Islet of Langerhans (tissue), 1 donor: ENCODE measurements at regions not wholly inside any gene's neighbourhood (a gene's known extent, or its start where the extent isn't known, plus 50 kb on each side); places are given as distances from the start of the nearest gene placed in this dataset.
A peak's percentile ranks its signal among the peaks of the same experiment; 100 is the strongest.
"Not testable (repeated sequence)": the region's sequence is repeated elsewhere in the genome, so short reads cannot be mapped to it uniquely, and the experiment has no call there.

ENCODE experiments used
- FAIRE-seq: peaks from one replicate; lab custom pipeline; 2011; peaks lifted over from hg19 to GRCh38; lab: Jason Lieb, UNC

- FAIRE-seq = no peak
Measured at GRCh38 chr1:177710696-177711620, 258.9 kb downstream of the SEC16B start.

DNA sequence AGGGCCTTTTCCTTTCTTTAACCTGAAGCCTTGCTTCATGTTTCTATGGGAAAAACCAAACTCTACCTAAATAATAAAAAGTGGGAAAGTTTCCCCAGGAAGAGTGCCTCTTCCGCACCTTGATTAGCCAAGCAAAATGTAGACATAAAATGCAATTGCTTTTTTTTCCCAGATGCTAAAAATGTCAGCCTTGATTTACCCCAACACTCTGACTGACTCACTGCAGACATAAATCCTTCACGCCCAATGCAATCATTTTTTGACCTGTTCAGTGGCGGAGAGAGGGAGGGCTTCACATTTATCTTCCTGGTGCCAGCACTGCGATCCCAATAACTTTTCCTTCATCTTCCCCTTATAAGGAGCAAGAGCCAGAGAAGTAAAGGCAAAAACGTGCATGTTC lies 261.5 kb downstream of the SEC16B start:
- FAIRE-seq = no peak

GRCh38 chr1:177706977-177707376 lies 262.9 kb downstream of the SEC16B start:
- FAIRE-seq = no peak

DNA sequence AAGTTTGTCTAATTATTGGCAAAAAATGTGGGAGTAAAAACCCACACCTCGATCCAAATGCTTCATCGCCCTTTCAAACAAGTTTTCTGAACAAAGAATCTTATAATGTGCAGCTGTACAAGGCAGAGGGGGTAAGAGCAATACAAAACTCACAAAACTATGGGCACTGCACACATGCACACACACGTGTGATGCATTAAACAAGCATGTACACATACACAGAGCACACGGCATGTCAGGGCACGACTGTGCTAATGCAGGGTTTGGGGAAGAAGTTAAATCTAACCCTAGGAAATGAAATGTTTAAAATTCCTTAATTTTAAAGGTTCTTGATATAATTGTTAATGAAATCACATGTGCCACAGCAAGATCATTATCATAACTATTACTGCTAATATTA lies 264.0 kb downstream of the SEC16B start:
- no peak for FAIRE-seq

GRCh38 chr1:177703888-177704446 lies 265.9 kb downstream of the SEC16B start:
- FAIRE-seq = no peak

GRCh38 chr1:177701654-177702353 lies 268.1 kb downstream of the SEC16B start:
- no peak for FAIRE-seq

GRCh38 chr1:177700856-177701255 lies 269.0 kb downstream of the SEC16B start:
- FAIRE-seq = no peak

DNA sequence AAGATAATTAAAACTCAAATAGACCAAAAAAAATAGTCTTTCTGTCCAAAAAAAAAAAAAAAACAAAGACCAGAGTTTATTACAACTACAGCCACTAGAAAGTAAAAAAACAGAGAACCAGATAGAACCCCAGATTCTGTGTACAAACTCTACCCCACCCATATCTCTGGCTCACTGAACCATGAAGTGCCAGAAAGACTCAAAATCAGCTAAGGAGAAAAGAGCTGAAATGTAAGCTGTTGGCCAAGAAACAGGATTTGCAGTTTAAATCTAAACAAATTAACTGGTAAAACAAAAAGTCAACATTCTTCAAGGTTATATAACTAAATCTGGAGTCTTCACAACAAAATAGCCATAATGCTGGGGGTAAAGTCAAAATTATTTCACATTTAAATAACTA lies 278.9 kb downstream of the SEC16B start:
- no peak for FAIRE-seq

- FAIRE-seq = no peak
Measured at GRCh38 chr1:177687544-177687943, 282.3 kb downstream of the SEC16B start.

DNA sequence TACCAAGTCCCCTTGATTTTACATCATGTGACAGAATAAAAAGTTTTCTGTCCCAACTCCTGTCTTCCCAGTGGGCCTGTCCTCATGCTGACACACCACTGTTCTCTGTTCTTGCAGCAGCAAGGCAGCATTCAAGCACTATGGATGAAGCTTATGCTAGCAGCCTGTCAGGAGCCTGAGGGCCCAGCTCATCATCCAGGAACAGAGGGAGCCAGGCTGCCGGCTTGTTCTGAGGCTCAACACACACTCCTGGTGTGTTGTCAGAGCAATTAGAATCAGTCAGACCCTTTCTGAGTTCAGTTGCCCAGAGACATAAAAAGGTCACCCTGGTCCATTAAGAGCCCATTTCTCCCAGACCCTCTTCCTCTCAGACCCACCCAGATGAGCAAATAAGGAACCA lies 282.9 kb downstream of the SEC16B start:
- no peak for FAIRE-seq

DNA sequence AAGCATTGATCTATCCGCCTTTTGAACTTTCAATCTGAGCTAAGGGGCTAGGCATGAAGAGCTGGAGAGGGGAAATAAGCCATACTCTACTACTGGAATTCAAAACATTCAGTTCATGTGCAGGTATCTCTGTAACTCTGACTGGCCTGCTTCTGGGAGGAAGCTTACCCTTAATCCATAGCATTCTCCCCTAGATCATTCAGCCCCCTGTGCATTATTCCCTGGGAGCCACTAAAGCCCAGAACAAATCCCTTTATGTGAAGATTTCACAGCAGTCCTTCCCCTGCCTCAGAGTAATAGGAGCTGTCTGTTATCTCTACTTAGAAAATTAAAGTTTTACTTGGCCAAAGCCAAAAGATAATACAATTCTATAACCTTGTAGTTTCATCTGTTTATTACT lies 300.7 kb downstream of the SEC16B start:
- FAIRE-seq = no peak

GRCh38 chr1:177665935-177666334 lies 303.9 kb downstream of the SEC16B start:
- FAIRE-seq = no peak

- FAIRE-seq = not testable (repeated sequence)
Measured at GRCh38 chr1:177664742-177665141, 305.1 kb downstream of the SEC16B start.

DNA sequence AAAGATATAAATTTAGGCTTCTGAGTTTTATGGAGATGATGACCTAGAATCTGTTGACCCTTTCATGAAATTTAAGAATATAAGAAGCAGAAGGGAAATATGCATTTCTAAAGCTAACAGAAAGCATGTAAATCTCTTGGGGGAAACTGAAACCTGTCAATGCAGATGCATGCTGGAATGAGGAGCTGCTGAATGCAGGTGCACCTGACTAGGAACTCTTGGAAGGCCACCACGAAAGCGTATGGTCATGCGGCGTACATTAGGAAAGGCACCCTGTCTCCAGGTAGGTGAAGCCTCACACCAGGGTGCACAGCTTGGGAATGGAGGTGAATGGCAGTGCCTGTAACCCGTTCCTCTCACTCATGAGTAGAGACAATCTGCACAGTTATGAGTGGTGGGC lies 309.7 kb downstream of the SEC16B start:
- no peak for FAIRE-seq

- peak; percentile 94 for FAIRE-seq
Measured at GRCh38 chr1:177659281-177659680, 310.6 kb downstream of the SEC16B start.

DNA sequence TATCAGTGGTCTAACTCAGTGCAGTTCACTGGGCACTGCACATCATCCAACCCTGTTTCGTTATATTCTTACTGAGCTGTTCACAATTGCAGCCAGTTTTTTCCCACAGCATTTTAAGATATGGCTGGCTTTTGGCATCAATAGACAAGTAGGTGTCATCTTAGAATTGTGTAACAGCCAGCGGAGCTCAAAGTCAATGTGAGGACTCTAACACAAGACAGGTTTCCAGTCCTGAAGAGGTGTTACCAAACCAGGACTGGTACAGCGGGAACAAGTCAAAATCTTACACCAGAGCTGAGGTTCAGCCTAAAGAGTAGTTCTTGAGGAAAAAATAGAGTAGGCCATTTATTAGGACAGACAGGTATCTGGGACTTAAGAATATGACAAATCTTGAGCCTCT lies 313.3 kb downstream of the SEC16B start:
- FAIRE-seq = no peak

DNA sequence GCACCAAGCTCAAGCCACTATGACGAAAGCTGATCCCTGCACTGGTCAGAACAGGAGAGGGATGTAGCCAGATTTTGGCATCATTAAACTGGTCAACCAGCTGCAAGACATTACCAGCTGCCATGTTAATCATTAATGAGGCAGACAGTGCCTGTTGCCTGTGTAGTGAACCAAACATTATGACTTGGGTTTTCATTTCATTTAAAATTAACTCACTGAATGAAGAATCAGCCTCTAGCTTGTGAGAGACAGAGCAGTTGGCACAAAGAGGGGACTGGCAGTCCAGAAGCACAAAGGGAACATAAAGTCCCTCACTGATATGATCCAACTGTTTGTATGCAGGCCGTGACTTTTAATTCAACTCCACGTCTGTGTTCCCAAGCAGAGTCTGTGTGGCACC lies 318.9 kb downstream of the SEC16B start:
- peak; percentile 99 for FAIRE-seq

DNA sequence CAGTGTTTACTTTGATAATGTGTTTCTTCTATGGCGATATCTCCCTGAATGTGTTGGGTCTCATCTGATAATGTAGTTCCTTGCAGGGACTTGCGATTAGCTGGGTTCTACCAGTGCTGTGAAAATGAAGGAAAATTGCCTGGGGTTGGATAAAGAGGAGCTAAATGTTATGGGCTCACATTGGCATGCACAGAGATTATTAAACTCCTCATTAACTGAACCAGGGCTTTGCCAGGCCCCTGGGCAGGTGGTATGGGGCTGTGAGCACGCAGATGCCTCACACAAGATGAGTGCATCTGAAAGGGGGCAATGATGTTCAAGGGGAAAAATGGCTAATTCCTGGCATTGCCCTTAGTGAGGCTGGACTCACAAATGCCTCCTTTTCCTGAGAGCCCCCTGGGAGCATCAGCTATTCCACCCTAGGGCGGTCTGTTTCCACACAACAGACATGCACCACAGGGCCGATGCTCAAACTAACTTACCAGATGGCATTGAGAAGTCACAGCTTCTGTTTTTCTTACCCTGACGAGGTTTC lies 321.1 kb downstream of the SEC16B start:
- no peak for FAIRE-seq

GRCh38 chr1:177648138-177648537 lies 321.7 kb downstream of the SEC16B start:
- FAIRE-seq = no peak

- FAIRE-seq = no peak
Measured at GRCh38 chr1:177646757-177647730, 322.8 kb downstream of the SEC16B start.

DNA sequence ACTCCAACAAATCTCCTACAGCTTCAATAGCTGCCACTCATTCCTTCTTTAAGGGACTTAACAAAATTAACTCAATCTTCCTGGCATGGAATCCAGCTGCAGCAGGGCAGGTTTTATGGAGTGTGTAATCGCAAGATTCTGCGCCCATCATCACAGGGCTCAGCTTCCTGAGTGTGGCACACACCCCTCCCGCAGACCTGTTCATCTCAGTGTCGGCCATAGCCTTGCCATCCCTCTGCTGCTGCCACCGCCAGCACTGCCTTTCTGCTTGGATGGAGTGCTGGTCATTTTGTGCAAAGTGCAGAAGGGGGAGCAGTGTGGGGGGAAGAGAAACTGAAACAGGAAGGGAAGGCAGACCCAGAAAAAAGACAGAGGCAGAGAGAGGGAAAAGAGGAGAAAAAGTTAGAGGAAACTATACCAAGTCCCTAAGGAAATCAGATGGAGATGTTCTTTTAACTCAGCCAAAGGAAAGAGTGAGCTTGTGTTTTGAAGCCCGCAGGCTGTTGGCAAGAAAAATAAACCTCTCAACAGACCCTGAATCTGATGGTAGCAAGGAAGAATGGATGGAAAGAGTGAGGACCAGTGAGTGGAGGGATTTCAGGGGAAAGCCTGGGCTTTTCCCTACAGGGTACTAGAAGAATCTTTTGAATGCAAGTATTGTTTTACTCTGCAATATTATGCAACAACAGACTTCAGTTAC lies 324.2 kb downstream of the SEC16B start:
- no peak for FAIRE-seq
